Karpas-422 (cell line): ENCODE measurements at regions not wholly inside any gene's neighbourhood (a gene's known extent, or its start where the extent isn't known, plus 50 kb on each side); places are given as distances from the start of the nearest gene placed in this dataset.

Source experiments
- DNase-seq: peaks from one replicate; pipeline ENCODE4 v3.0.0-alpha.2; 2015
- H2AFZ ChIP-seq: fragments of 200-600 bp; sonication (generic); 2 replicates; pipeline ENCODE4 v1.6.1; 2014; ENCODE audit warnings: antibody characterized with exemption, low read length, mixed read lengths
- H3K27ac ChIP-seq: fragments of 200-600 bp; sonication (generic); 2 replicates; pipeline ENCODE4 v1.5.1; 2014; ENCODE audit warnings: mild to moderate bottlenecking, low read length, moderate library complexity
- H3K27me3 ChIP-seq: fragments of 200-600 bp; sonication (generic); 2 replicates; pipeline ENCODE4 v1.6.1; 2014; ENCODE audit warnings: low read length, mixed read lengths
- H3K36me3 ChIP-seq: fragments of 200-600 bp; sonication (generic); 2 replicates; pipeline ENCODE4 v1.6.1; 2014; ENCODE audit warnings: low read length, mixed read lengths; ENCODE audit not compliant: insufficient read depth
- H3K4me1 ChIP-seq: fragments of 200-600 bp; sonication (generic); 2 replicates; pipeline ENCODE4 v1.6.1; 2014; ENCODE audit warnings: mild to moderate bottlenecking, low read length, mixed read lengths
- H3K4me2 ChIP-seq: fragments of 200-600 bp; sonication (generic); 2 replicates; pipeline ENCODE4 v1.6.1; 2014; ENCODE audit warnings: low read length, low read depth, mild to moderate bottlenecking; ENCODE audit not compliant: poor library complexity, severe bottlenecking
- H3K4me3 ChIP-seq: fragments of 200-600 bp; sonication (generic); 2 replicates; pipeline ENCODE4 v1.5.1; 2014; ENCODE audit warnings: mild to moderate bottlenecking, antibody characterized with exemption, low read length, mixed read lengths
- H3K79me2 ChIP-seq: fragments of 200-600 bp; sonication (generic); 2 replicates; pipeline ENCODE4 v1.6.1; 2014; ENCODE audit warnings: mild to moderate bottlenecking, low read length, mixed read lengths
- H3K9ac ChIP-seq: fragments of 200-600 bp; sonication (generic); 2 replicates; pipeline ENCODE4 v1.6.0; 2014; ENCODE audit warnings: low read length
- H3K9me2 ChIP-seq: fragments of 200-600 bp; sonication (generic), shearing (Covaris generic); replicated peaks from 2 replicates; pipeline ENCODE4 v1.6.0; 2014; ENCODE audit warnings: mild to moderate bottlenecking, low read length, moderate library complexity; ENCODE audit not compliant: insufficient read depth
- H3K9me3 ChIP-seq: fragments of 300-700, 200-600 bp; sonication (generic); 2 replicates; pipeline ENCODE4 v1.6.1; 2014; ENCODE audit warnings: low read length, mixed read lengths
- H4K20me1 ChIP-seq: fragments of 200-600 bp; sonication (generic); 2 replicates; pipeline ENCODE4 v1.6.1; 2014; ENCODE audit warnings: mild to moderate bottlenecking, antibody characterized with exemption, low read length, low read depth; ENCODE audit not compliant: insufficient read depth

DNA sequence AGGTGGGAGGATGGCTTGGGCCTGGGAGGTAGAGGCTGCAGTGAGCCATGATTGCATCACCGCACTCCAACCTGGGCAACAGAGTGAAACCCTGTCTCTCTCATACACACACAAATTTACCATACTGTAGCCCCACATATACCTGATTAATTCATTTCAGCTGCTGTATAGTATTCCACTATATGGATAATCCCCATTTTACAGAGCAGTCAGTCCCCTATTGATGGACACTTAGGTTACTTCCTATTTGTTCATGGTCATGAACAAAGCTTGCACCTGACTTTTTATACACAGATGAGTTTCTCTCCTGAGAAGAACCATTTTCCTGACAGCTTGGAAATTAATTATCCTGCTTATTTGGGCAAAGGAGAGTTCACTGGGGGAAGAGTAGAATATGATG lies 59.2 kb downstream of the EMX2 start:
- H3K27me3 ChIP-seq, result no peaks in the 10 kb centered on the region
- H3K9ac ChIP-seq, result no peak overlapping the region
- no peaks in the 10 kb centered on the region for H3K9me2 ChIP-seq
- H3K79me2 ChIP-seq, result no peaks in the 10 kb centered on the region
- no peaks in the 10 kb centered on the region for H4K20me1 ChIP-seq
- no peaks in the 10 kb centered on the region for H3K4me1 ChIP-seq
- H3K36me3 ChIP-seq, result no peaks in the 10 kb centered on the region
- H3K4me3 ChIP-seq, result no peak overlapping the region
- no peak overlapping the region for H3K4me2 ChIP-seq
- no peak for DNase-seq
- H3K27ac ChIP-seq, result no peak overlapping the region
- no peak overlapping the region for H2AFZ ChIP-seq
- no peaks in the 10 kb centered on the region for H3K9me3 ChIP-seq

DNA sequence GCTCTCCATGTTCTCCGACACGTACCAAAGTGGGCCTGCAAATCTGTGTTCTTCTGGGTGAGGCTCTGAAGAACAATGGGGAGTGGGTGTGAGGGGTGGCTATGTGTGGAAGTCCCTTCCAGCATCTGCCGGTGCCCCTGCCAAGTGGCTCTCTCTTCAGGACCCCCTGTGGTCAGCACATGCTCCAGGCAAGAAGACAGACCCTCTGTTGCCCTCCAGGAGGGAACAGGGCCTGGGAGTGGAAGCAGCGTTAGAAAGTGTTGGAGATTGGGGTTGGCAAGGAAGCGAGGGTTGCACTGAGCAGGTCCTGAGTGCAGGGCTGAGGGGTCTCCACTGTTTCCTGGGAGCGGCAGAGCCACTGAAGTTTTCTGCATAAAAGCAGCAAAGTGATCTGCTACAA lies 60.5 kb downstream of the EMX2 start:
- Histone ChIP-seq H3K9me2 (no peaks in the 10 kb centered on the region), H3K4me2 (no peak overlapping the region), H3K9ac (no peak overlapping the region), H2AFZ (no peak overlapping the region), H3K4me1 (no peaks in the 10 kb centered on the region), H4K20me1 (no peaks in the 10 kb centered on the region), H3K4me3 (no peak overlapping the region), H3K27me3 (no peaks in the 10 kb centered on the region), H3K27ac (no peak overlapping the region), H3K36me3 (no peaks in the 10 kb centered on the region), H3K79me2 (no peaks in the 10 kb centered on the region), H3K9me3 (no peaks in the 10 kb centered on the region)
- DNase-seq, result no peak

DNA sequence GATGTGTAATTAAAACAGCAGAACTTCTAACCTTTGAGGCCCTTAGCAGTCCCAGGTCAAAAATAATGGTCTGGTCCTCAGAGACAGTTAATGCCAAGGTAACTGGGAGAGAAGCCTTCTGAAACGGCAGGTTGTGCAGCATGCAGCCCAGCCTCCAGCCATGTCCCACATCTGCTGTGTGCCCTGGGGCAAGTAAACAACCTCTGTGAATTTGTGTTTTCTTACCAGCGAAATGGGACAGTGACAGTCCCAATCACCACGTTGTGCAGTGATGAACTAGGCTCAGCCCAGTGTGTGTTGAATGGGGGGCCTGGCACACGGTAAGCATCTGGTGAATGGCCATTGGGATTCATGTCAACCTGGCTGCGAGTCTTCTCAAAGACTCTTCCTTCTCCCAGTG lies 61.2 kb downstream of the EMX2 start:
- no peak for DNase-seq
- H2AFZ ChIP-seq, result no peak overlapping the region
- H3K79me2 ChIP-seq, result no peaks in the 10 kb centered on the region
- H3K36me3 ChIP-seq, result no peaks in the 10 kb centered on the region
- no peak overlapping the region for H3K27ac ChIP-seq
- no peak overlapping the region for H3K4me2 ChIP-seq
- H3K9me2 ChIP-seq, result no peaks in the 10 kb centered on the region
- H3K9me3 ChIP-seq, result no peaks in the 10 kb centered on the region
- H4K20me1 ChIP-seq, result no peaks in the 10 kb centered on the region
- H3K4me3 ChIP-seq, result no peak overlapping the region
- no peak overlapping the region for H3K9ac ChIP-seq
- no peaks in the 10 kb centered on the region for H3K4me1 ChIP-seq
- no peaks in the 10 kb centered on the region for H3K27me3 ChIP-seq

DNA sequence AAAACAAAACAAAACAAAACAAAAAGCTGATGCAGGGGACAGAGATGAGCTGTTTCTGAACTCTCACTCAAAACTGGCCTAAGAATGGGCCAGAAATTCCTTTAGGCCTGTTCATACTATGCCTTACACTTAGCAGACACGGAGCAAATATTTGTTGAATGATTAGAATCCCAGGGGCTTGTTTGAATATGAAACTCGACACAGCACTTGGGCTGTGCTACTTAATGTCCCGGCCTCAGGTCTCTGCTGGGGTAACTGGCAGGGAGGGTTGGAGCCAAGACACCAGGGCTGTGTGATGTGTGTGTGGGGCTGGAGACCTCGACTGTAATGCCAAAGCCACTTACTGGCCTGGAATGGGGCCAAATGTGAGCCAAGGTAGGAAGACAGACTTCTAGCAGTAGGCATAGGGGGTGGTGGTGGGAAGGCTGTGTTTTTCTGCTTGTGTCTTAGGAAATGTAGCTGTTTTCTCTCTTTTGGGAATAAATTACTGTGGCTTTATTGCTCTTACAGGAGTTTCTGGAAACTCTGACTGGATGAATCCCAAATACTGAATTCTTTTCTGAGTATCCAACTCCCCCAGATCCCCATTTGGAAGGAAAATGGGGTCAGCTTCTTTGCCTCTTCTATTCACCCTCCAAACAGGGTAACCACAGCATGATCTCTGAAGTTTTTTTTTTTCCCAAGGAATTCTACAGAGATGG lies 66.7 kb downstream of the EMX2 start:
- Histone ChIP-seq H3K9ac (no peak overlapping the region), H3K27me3 (no peaks in the 10 kb centered on the region), H3K4me3 (no peak overlapping the region), H3K36me3 (no peaks in the 10 kb centered on the region), H2AFZ (no peak overlapping the region), H3K4me1 (no peaks in the 10 kb centered on the region), H3K4me2 (no peak overlapping the region), H3K27ac (no peak overlapping the region), H3K9me3 (no peaks in the 10 kb centered on the region), H3K79me2 (no peaks in the 10 kb centered on the region), H3K9me2 (no peaks in the 10 kb centered on the region), H4K20me1 (no peaks in the 10 kb centered on the region)
- no peak for DNase-seq

DNA sequence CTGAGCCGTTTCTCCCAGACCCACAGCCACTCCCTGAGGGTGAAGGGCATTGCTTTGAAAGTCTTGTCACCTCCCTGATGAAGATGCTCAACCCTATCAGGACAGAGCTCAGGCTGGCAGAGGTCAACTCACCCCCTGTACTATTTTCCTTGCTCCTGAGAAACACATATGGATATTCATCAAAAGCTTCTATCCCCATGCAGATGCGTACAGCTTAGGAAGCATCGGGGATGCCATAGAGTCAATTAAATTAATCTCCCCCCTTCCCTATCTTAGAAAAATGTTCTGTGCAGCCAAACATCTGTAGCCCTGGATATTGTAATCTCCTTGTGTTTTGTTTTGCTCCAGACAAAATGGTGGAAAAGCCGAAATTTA lies 67.2 kb downstream of the EMX2 start:
- no peaks in the 10 kb centered on the region for H3K4me1 ChIP-seq
- H3K4me3 ChIP-seq, result no peak overlapping the region
- no peak overlapping the region for H3K27ac ChIP-seq
- H3K9me3 ChIP-seq, result no peaks in the 10 kb centered on the region
- DNase-seq, result no peak
- H4K20me1 ChIP-seq, result no peaks in the 10 kb centered on the region
- H3K4me2 ChIP-seq, result no peak overlapping the region
- H3K27me3 ChIP-seq, result no peaks in the 10 kb centered on the region
- H3K79me2 ChIP-seq, result no peaks in the 10 kb centered on the region
- no peak overlapping the region for H3K9ac ChIP-seq
- H3K9me2 ChIP-seq, result no peaks in the 10 kb centered on the region
- no peaks in the 10 kb centered on the region for H3K36me3 ChIP-seq
- no peak overlapping the region for H2AFZ ChIP-seq

DNA sequence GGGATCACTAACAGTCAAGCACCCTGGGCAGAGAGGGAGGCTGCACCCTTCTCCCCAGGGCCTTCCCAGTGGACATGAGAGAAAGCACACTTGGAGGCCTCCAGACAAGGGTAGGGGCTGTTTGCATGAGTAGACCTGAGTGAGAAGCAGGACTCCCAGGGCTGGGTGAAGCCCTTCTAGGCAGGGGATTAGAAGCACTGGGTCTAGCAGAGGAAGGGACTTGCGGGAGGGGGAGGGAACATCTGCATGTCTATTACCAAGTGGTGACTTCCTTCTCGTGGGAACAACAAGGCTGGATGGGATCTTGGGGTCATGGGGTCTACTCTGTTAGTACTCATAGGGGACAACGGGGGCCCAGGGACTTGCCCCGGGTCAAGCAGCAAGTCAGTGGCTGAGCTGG lies 67.8 kb downstream of the EMX2 start:
- H2AFZ ChIP-seq, result no peak overlapping the region
- H3K9me3 ChIP-seq, result no peaks in the 10 kb centered on the region
- no peaks in the 10 kb centered on the region for H3K27me3 ChIP-seq
- H3K36me3 ChIP-seq, result no peaks in the 10 kb centered on the region
- no peaks in the 10 kb centered on the region for H3K4me1 ChIP-seq
- no peaks in the 10 kb centered on the region for H3K9me2 ChIP-seq
- no peaks in the 10 kb centered on the region for H4K20me1 ChIP-seq
- DNase-seq, result no peak
- no peak overlapping the region for H3K4me2 ChIP-seq
- H3K4me3 ChIP-seq, result no peak overlapping the region
- no peak overlapping the region for H3K27ac ChIP-seq
- no peak overlapping the region for H3K9ac ChIP-seq
- no peaks in the 10 kb centered on the region for H3K79me2 ChIP-seq

DNA sequence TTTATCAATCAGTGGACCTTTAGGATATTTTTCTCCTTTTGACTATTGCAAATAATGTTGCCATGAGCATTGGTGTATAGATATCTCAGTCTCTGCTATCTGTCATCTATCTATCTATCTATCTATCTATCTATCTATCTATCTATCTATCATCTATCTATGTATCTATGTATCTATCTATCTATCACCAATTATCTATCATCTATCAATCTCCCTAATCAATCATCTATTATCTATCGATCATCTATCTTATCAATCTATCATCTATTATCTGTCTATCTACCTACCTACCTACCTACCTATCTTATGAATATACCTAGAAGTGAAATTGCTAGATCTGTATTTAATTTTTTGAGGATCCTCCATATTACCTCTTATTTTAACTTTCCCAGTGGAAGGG lies 69.6 kb downstream of the EMX2 start:
- Histone ChIP-seq H3K9ac (no peak overlapping the region), H3K4me3 (no peak overlapping the region), H3K4me1 (no peaks in the 10 kb centered on the region), H4K20me1 (no peaks in the 10 kb centered on the region), H3K9me2 (no peaks in the 10 kb centered on the region), H3K36me3 (no peaks in the 10 kb centered on the region), H3K4me2 (no peak overlapping the region), H3K27ac (no peak overlapping the region), H3K27me3 (no peaks in the 10 kb centered on the region), H3K79me2 (no peaks in the 10 kb centered on the region), H3K9me3 (no peaks in the 10 kb centered on the region), H2AFZ (no peak overlapping the region)
- DNase-seq, result no peak

DNA sequence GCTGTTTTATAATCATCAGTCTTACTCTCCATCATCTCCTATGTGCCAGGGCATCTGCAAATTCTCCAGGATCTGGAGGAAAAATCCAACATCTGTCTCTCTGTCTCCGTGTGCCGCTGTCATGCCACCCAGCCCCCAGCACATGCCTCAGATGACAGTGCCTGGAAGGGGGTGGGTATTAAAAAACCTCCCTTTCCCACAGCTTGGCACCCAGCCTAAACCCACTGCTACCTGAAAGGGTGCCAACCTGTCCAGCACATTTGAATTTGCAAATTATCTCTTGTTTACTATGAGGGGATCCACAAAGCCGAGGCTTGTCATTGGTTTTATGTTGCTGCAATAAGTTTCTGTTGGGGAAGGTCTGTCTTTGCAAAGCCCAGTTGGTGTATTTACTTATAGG lies 73.1 kb downstream of the EMX2 start:
- Histone ChIP-seq H3K27ac (no peak overlapping the region), H3K27me3 (no peaks in the 10 kb centered on the region), H3K9me3 (no peaks in the 10 kb centered on the region), H3K4me3 (no peak overlapping the region), H3K4me2 (no peak overlapping the region), H4K20me1 (no peaks in the 10 kb centered on the region), H3K36me3 (no peaks in the 10 kb centered on the region), H3K4me1 (no peaks in the 10 kb centered on the region), H3K9me2 (no peaks in the 10 kb centered on the region), H2AFZ (no peak overlapping the region), H3K79me2 (no peaks in the 10 kb centered on the region), H3K9ac (no peak overlapping the region)
- no peak for DNase-seq

DNA sequence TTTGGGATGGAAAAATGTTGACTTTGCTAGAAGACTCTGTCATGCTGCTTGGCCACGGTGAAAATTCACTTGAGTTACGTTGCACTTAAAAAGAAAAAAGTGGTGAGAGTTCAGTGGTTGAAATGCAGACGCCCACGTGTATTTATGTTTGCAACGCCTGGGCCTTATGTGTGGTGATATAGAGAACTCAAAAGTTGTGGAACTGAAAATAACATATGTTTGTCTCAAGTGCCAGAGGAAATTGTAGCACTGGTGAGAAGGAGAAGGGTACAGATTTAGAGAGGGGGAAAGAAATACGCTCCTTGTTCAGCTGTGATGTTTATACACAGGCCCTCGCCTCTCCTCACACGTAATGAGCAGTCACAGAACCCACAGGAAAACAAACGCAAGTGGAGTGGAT lies 73.6 kb downstream of the EMX2 start:
- no peaks in the 10 kb centered on the region for H3K27me3 ChIP-seq
- no peaks in the 10 kb centered on the region for H3K36me3 ChIP-seq
- H3K4me2 ChIP-seq, result no peak overlapping the region

More for the DNA sequence above, 73.6 kb downstream of the EMX2 start:
- Histone ChIP-seq H2AFZ (no peak overlapping the region), H3K4me3 (no peak overlapping the region), H3K9ac (no peak overlapping the region), H3K4me1 (no peaks in the 10 kb centered on the region), H3K9me3 (no peaks in the 10 kb centered on the region), H3K79me2 (no peaks in the 10 kb centered on the region), H3K9me2 (no peaks in the 10 kb centered on the region), H3K27ac (no peak overlapping the region), H4K20me1 (no peaks in the 10 kb centered on the region)
- DNase-seq, result no peak
